Immature natural killer cell (primary cell): ENCODE measurements at regions not wholly inside any gene's neighbourhood (a gene's known extent, or its start where the extent isn't known, plus 50 kb on each side); places are given as distances from the start of the nearest gene placed in this dataset.

Source experiments
- DNase-seq, 3 donors: peaks; one replicate each; pipeline ENCODE4 v3.0.0; 2022; ENCODE audit warnings: mixed read lengths in 1 of 3
- H3K27ac Mint-ChIP-seq, 6 donors: one replicate each; pipeline ENCODE4 v1.8.0; 2020; ENCODE audit warnings: mixed read lengths in 6 of 6, mild to moderate bottlenecking in 5 of 6, inconsistent platforms in 4 of 6, moderate library complexity in 3 of 6
- H3K27me3 Mint-ChIP-seq, 3 donors: one replicate each; pipeline ENCODE4 v1.8.0; 2020 to 2021; ENCODE audit warnings: low read depth in 3 of 3, mild to moderate bottlenecking in 3 of 3, mixed read lengths in 3 of 3, moderate library complexity in 3 of 3, inconsistent platforms in 1 of 3
- H3K36me3 Mint-ChIP-seq, 3 donors: one replicate each; pipeline ENCODE4 v1.8.0; 2020; ENCODE audit warnings: mixed read lengths in 3 of 3, inconsistent platforms in 2 of 3, mild to moderate bottlenecking in 2 of 3
- H3K4me1 Mint-ChIP-seq, 2 donors: one replicate each; pipeline ENCODE4 v1.8.0; 2020; ENCODE audit warnings: inconsistent platforms in 2 of 2, mild to moderate bottlenecking in 2 of 2, mixed read lengths in 2 of 2, moderate library complexity in 1 of 2
- H3K4me3 Mint-ChIP-seq, 5 donors: one replicate each; pipeline ENCODE4 v1.8.0; 2020; ENCODE audit warnings: mild to moderate bottlenecking in 5 of 5, mixed read lengths in 5 of 5, inconsistent platforms in 3 of 5, moderate library complexity in 3 of 5
- H3K9me3 Mint-ChIP-seq, 6 donors: one replicate each; pipeline ENCODE4 v1.8.0; 2020; ENCODE audit warnings: mild to moderate bottlenecking in 6 of 6, mixed read lengths in 6 of 6, inconsistent platforms in 4 of 6, moderate library complexity in 3 of 6

- no peak overlapping the region for H3K27ac Mint-ChIP-seq
- peaks cover 13 to 29% (median 15%) of the 10 kb centered on the region in 3 donors for H3K27me3 Mint-ChIP-seq
- H3K4me3 Mint-ChIP-seq, result no peak overlapping the region
- H3K4me1 Mint-ChIP-seq, result peaks cover 2 to 4% of the 10 kb centered on the region in 2 donors
- peaks cover 2 to 5% (median 2%) of the 10 kb centered on the region in 3 donors for H3K36me3 Mint-ChIP-seq
- no peak for DNase-seq
- peaks cover 0 to 4% (median 2%) of the 10 kb centered on the region in 6 donors for H3K9me3 Mint-ChIP-seq
These were observed 305.3 kb upstream of the NFE2L3 start for GRCh38 chr7:25846722-25847121.

DNA sequence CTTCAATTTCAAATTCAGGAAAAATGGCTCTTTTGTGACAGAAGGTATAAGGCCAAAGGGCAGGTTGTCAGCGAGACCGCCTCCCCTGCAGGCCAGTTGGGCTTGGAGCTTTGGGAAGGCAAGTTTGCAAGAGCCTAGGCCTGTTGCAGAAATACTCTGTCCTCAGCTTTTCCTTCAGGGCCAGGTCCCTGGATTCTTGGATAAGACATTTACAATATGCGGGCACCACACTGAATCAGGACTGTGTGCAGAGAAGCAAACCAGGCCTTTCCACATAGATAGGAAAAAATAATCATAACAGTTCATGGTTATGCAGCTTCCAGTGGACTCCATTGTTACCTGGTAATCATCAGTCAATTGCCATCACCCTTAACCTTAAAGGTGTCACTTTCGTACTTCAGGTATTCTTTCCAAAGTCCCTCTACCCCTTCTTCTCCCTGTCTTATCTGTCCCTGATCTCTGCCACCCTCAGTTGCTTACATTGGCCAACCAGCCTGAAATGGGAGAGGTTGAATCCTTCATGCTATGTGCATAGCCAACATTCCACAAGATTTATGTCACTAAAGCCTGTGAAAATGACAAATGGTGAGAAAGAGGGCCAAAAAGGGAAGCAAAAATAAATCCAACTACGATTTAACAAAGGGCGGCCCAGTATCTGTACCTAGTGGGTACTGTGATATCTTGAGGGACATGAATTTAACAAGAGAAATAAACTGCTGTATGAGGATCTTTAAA lies 304.5 kb upstream of the NFE2L3 start:
- Mint-ChIP-seq H3K27me3 (peaks cover 18 to 34% (median 18%) of the 10 kb centered on the region in 3 donors), H3K27ac (no peak overlapping the region)

DNA sequence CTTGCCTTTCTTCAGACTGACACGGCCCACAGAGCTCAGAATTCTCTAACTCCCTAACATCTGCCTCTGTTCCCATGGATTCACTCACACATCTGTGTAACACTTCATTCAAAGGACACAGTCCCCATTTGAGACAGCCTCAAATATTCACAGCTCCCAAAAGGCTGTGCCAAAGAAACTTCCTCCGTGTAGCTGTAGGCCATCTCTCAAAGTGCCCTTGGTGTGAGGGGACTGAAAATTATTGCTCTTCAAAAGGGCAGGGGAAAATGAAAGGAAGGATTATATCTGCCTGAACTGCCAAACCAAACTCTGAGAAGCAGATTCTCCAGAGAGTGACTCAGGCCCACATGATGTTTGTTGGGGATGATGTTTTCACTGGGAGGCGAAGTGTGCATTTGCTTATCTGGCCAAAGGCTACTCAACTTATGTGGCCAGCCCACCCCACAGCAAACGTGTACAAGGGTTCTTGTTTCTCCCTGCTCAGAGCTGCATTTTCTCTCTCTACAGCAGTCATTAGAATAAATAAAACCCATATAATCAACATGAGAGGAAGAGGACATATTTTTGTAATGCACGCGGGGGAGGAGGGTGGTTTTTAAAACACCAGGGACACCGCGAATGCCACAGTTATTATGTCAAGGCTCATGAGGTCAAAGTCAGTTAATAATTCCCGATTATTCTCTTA lies 302.4 kb upstream of the NFE2L3 start:
- Mint-ChIP-seq H3K27me3 (peaks cover 29 to 50% (median 33%) of the 10 kb centered on the region in 3 donors), H3K36me3 (peaks cover 3 to 8% (median 3%) of the 10 kb centered on the region in 3 donors), H3K27ac (no peak overlapping the region), H3K4me1 (peaks cover 4 to 13% of the 10 kb centered on the region in 2 donors), H3K4me3 (no peak overlapping the region), H3K9me3 (peaks cover 0 to 20% (median 3%) of the 10 kb centered on the region in 6 donors)
- no peak for DNase-seq

More for the DNA sequence above, 304.5 kb upstream of the NFE2L3 start:
- no peak for DNase-seq
- H3K4me1 Mint-ChIP-seq, result peaks cover 3 to 8% of the 10 kb centered on the region in 2 donors
- H3K36me3 Mint-ChIP-seq, result peaks cover 3 to 8% (median 3%) of the 10 kb centered on the region in 3 donors
- peaks cover 0 to 8% (median 2%) of the 10 kb centered on the region in 6 donors for H3K9me3 Mint-ChIP-seq
- H3K4me3 Mint-ChIP-seq, result no peak overlapping the region

- Mint-ChIP-seq H3K4me3 (no peak overlapping the region), H3K9me3 (peaks cover 0 to 26% (median 5%) of the 10 kb centered on the region in 6 donors), H3K27ac (no peak overlapping the region), H3K4me1 (peaks cover 4 to 17% of the 10 kb centered on the region in 2 donors), H3K36me3 (peaks cover 3 to 8% (median 3%) of the 10 kb centered on the region in 3 donors), H3K27me3 (peaks cover 35 to 56% (median 38%) of the 10 kb centered on the region in 3 donors)
- DNase-seq, result no peak
These were observed 301.8 kb upstream of the NFE2L3 start for GRCh38 chr7:25850216-25850615.

- no peak for DNase-seq
- H3K27me3 Mint-ChIP-seq, result peaks cover 35 to 56% (median 38%) of the 10 kb centered on the region in 3 donors
- no peak overlapping the region for H3K27ac Mint-ChIP-seq
- peaks cover 3 to 10% (median 3%) of the 10 kb centered on the region in 3 donors for H3K36me3 Mint-ChIP-seq
- peaks cover 0 to 26% (median 5%) of the 10 kb centered on the region in 6 donors for H3K9me3 Mint-ChIP-seq
- no peak overlapping the region for H3K4me3 Mint-ChIP-seq
- H3K4me1 Mint-ChIP-seq, result peaks cover 4 to 18% of the 10 kb centered on the region in 2 donors
These were observed 301.3 kb upstream of the NFE2L3 start for GRCh38 chr7:25850735-25851134.

DNA sequence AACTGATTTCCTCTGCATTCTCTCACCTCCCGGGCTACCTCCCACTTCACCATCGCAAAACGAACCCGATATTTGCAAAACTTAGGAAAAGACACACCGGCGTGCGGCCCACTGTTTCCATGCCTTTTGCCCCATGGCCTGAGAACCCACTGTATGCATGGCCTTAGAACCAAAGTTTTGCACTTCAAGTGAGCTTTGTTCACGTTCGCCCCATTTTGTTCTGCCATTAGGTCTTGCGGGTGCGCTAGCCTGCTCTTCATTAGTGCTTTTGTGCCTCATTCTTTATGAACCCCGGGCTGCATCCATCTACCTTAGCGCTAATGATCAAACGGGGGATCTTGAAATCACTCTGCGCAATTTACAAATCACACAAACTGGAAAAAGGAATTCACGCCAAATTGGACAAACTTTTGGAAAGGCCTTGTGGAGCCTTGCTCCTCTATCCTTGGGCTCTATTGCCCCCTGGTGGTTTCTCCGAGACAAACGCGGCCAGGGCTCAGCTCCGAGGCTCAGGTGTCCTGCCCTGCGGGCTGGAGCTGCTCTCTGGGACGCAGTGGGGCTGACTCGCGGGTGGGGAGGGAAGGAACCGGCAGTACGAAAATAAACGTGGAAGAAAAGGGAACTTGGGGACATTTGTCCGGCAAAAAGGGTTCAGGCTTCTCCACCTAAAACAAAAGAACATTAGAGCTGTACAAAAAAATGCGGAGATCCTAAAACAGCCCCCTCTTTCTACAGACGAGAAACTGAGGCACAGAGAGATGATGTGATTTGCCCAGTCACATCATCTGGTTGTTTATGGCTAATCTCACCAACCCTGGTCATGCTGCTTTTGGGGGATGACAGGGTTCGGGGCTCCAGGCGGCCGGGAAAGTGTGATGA lies 300.4 kb upstream of the NFE2L3 start:
- no peak for DNase-seq
- H3K9me3 Mint-ChIP-seq, result peaks cover 0 to 26% (median 5%) of the 10 kb centered on the region in 6 donors
- peaks cover 4 to 18% of the 10 kb centered on the region in 2 donors for H3K4me1 Mint-ChIP-seq
- peak overlapping the region; percentile 46 to 81 (median 48) for H3K4me3 Mint-ChIP-seq
- H3K36me3 Mint-ChIP-seq, result peaks cover 3 to 10% (median 3%) of the 10 kb centered on the region in 3 donors
- peaks cover 35 to 51% (median 38%) of the 10 kb centered on the region in 3 donors for H3K27me3 Mint-ChIP-seq
- H3K27ac Mint-ChIP-seq, result peak overlapping the region in 2 of 6 donors; percentile 47 to 76

DNA sequence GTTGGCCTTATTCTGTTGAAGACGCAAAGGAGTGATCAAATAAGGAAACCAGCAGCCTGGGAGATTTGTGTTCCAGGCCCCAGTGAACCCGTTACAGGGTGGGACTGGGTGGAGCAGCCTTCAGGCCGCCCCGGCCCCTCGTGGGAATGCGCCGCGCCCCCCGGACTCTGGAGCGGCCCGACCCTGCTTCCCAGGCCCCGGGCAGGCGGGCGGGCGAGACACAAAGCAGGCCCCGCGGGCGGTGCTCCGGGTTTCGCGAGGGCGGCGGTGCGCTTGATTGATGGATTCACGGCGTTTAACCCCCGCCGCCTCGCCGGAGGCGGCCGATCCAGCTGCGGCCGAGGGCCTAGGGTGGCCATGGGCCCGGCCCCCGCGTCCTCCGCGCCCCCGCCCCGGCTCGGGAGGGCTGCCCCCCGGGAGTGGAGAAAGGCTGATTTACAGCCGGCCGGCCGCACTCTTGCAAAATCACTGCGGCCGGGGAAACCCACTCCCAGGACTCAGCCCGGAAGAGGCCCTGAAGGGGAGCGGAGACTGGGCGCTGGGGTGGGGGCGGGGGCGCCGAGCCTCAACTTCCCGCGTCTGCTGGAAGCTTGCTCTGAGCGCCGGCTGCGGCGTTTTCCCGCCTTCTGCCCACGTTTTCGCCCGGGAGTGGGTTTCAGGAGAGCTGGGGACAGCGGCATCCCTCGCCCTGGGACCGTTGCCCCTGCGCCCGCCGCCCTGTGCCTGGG lies 299.6 kb upstream of the NFE2L3 start:
- peaks cover 0 to 26% (median 5%) of the 10 kb centered on the region in 6 donors for H3K9me3 Mint-ChIP-seq
- peaks cover 4 to 18% of the 10 kb centered on the region in 2 donors for H3K4me1 Mint-ChIP-seq
- no peak overlapping the region for H3K27ac Mint-ChIP-seq
- DNase-seq, result no peak
- H3K36me3 Mint-ChIP-seq, result peaks cover 3 to 10% (median 3%) of the 10 kb centered on the region in 3 donors
- H3K4me3 Mint-ChIP-seq, result peak overlapping the region in 1 of 5 donors; percentile 81
- peaks cover 35 to 51% (median 38%) of the 10 kb centered on the region in 3 donors for H3K27me3 Mint-ChIP-seq

- Mint-ChIP-seq H3K27me3 (peaks cover 35 to 51% (median 38%) of the 10 kb centered on the region in 3 donors), H3K4me3 (peak overlapping the region in 1 of 5 donors; percentile 58), H3K36me3 (peaks cover 3 to 10% (median 3%) of the 10 kb centered on the region in 3 donors), H3K4me1 (peaks cover 4 to 18% of the 10 kb centered on the region in 2 donors), H3K27ac (no peak overlapping the region), H3K9me3 (peaks cover 0 to 26% (median 5%) of the 10 kb centered on the region in 6 donors)
- DNase-seq, result no peak
These were observed 299.1 kb upstream of the NFE2L3 start for GRCh38 chr7:25852939-25853271.

- no peak overlapping the region for H3K27ac Mint-ChIP-seq
- peaks cover 0 to 26% (median 5%) of the 10 kb centered on the region in 6 donors for H3K9me3 Mint-ChIP-seq
- peak overlapping the region in 1 of 5 donors; percentile 58 for H3K4me3 Mint-ChIP-seq
- no peak for DNase-seq
- peaks cover 35 to 51% (median 38%) of the 10 kb centered on the region in 3 donors for H3K27me3 Mint-ChIP-seq
- peaks cover 3 to 10% (median 3%) of the 10 kb centered on the region in 3 donors for H3K36me3 Mint-ChIP-seq
- H3K4me1 Mint-ChIP-seq, result peaks cover 4 to 18% of the 10 kb centered on the region in 2 donors
These were observed 298.7 kb upstream of the NFE2L3 start for GRCh38 chr7:25853314-25853713.

DNA sequence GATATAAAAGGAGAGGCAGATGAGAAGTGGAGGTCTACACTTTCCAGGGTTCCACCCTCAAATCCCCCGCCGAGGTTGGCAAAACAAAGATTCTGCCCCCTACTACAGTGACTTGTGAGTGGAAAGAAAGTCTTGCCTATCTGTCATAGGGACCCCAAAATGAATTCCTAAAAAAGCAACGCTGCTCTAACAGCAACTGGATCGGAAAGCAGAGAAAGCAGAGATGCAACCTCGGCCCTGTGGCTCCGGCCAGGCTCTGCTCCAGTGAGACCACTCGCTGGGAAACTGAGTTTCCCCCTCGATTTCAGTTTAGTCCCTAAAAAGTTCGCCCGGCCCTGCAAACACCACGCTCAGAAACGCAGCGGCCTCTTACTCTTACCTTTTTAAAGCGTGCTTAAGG lies 297.9 kb upstream of the NFE2L3 start:
- Mint-ChIP-seq H3K36me3 (peaks cover 3 to 10% (median 3%) of the 10 kb centered on the region in 3 donors), H3K4me1 (peaks cover 5 to 18% of the 10 kb centered on the region in 2 donors), H3K9me3 (peaks cover 0 to 26% (median 10%) of the 10 kb centered on the region in 6 donors), H3K27me3 (peaks cover 33 to 51% (median 38%) of the 10 kb centered on the region in 3 donors), H3K4me3 (peak overlapping the region in 1 of 5 donors; percentile 14), H3K27ac (peak overlapping the region in 1 of 6 donors; percentile 30)
- DNase-seq, result no peak

DNA sequence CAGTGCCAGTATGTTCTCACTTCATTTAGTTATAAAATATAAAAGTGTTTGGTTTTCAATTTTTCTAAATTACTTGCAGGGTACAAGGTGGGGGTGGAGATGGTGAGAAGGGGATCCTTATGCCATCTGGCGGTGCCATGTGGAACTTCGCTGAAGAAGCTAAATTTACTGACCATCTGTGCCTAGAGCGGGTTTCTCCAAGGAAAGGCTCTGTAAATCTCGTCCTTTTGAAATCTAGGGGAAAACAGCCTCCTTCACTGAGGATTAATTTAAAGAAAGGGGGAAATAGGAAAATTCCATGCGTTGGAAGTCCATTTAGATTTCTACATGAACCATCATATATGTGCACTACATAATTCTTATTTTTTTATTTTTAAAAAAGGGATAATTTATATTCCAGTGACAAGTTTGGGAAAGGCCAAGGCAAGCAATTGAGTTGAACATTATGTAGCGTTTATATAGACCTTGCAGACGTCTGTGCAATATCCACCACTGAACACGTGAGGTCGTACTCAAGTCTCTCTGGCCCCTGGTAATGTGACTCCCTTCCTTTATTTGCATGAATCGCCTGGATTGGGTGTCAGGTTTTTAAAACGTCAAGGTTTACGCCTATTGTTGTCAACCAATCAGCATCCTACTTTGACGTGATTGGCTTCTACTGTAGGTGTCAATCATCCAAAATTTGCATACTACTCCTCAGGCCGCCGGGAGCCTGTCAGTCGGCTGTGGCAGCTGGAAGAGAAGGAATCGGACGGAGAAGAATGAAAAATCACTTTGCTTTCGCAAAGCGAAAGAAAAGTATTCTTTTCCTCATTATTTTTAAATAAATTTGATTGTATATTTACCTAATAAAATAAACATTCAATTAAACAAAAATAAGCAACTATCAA lies 297.1 kb upstream of the NFE2L3 start:
- peaks cover 4 to 26% (median 15%) of the 10 kb centered on the region in 6 donors for H3K9me3 Mint-ChIP-seq
- H3K4me1 Mint-ChIP-seq, result peaks cover 5 to 23% of the 10 kb centered on the region in 2 donors
- H3K36me3 Mint-ChIP-seq, result peaks cover 3 to 14% (median 10%) of the 10 kb centered on the region in 3 donors
- H3K27me3 Mint-ChIP-seq, result peaks cover 33 to 46% (median 35%) of the 10 kb centered on the region in 3 donors
- no peak for DNase-seq
- H3K27ac Mint-ChIP-seq, result no peak overlapping the region
- H3K4me3 Mint-ChIP-seq, result peak overlapping the region in 1 of 5 donors; percentile 44
